ENCODE measurements at regions not wholly inside any gene's neighbourhood (a gene's known extent, or its start where the extent isn't known, plus 50 kb on each side); places are given as distances from the start of the nearest gene placed in this dataset.

DNA sequence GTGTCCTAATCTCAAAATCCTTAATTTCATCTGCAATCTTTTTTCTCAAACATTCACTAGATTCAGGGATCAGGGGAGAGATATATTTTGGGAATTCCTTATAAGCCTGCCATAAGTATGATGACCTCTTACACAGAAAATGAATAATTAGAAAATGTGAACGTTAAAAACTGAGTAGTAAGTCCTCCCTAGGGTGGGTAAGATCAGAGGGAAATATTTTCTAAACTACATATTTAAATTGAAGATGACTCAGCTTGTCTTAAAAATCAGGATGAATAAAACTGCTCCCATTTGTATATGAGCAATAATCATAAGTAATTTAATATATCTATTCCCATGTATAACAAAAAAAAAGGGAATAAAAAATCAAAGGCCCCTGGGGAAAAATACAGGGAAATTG, 935.5 kb downstream of the TMTC2 start:
- ChIA-PET POLR2A (no interaction called here), CTCF (no interaction called here)
- TF ChIP-seq, protein P1, sequence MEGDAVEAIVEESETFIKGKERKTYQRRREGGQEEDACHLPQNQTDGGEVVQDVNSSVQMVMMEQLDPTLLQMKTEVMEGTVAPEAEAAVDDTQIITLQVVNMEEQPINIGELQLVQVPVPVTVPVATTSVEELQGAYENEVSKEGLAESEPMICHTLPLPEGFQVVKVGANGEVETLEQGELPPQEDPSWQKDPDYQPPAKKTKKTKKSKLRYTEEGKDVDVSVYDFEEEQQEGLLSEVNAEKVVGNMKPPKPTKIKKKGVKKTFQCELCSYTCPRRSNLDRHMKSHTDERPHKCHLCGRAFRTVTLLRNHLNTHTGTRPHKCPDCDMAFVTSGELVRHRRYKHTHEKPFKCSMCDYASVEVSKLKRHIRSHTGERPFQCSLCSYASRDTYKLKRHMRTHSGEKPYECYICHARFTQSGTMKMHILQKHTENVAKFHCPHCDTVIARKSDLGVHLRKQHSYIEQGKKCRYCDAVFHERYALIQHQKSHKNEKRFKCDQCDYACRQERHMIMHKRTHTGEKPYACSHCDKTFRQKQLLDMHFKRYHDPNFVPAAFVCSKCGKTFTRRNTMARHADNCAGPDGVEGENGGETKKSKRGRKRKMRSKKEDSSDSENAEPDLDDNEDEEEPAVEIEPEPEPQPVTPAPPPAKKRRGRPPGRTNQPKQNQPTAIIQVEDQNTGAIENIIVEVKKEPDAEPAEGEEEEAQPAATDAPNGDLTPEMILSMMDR (IDR thresholded peaks at IDR 0.05; ENCODE audit: control extremely low read depth, extremely low read depth, low read depth, missing control alignments), result no peak
- no peak for DNase-seq (ENCODE audit: extremely low spot score)

DNA sequence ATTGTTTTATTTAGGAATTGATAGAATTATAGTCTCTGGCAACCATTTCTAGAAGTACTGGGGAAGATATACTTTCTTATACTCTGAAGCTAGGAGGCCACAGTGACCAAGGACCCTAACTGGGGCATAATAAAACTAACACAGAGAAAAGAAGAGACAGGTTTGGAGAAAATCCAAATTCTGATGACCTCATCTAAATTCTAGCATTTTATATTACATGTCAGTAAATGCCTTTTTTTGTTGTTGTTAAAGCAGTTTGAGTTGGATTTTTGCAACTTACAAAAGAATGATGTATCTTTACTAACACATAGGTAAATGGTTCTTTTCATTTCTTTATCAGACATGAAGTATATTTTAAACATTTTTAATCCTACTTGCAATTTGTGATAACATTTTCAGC, 933.3 kb downstream of the TMTC2 start:
- ChIA-PET CTCF (no interaction called here), POLR2A (no interaction called here)
- TF ChIP-seq, protein P1 (IDR thresholded peaks at IDR 0.05; ENCODE audit: control extremely low read depth, extremely low read depth, low read depth, missing control alignments), result no peak
- DNase-seq (ENCODE audit: extremely low spot score), result no peak

DNA sequence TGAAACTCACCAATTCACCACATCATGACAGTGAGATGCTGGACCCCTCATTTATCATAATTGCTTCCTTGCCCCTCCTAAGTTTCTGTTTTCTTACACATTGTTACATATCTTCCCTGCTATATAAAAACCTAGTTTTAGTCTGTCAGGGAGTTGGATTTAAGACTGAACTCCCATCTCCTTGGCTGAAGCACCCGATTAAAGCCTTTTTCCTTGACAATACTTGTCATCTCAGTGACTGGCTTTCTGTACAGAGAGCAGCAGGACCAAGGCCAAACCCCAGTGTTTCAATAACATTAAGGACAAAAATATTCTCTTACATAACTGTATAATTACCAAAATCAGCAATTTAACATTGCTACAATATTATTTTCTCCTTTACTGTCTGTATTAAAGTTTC, 928.4 kb downstream of the TMTC2 start:
- TF ChIP-seq, protein P1 (IDR thresholded peaks at IDR 0.05; ENCODE audit: control extremely low read depth, extremely low read depth, low read depth, missing control alignments), result no peak
- ChIA-PET CTCF (interaction anchor here (0.6 kb wide), 1 partner anchor 58 kb away, joined by 3 read pairs; no protein-coding TSS in a partner anchor), POLR2A (no interaction called here)
- DNase-seq (ENCODE audit: extremely low spot score), result no peak

DNA sequence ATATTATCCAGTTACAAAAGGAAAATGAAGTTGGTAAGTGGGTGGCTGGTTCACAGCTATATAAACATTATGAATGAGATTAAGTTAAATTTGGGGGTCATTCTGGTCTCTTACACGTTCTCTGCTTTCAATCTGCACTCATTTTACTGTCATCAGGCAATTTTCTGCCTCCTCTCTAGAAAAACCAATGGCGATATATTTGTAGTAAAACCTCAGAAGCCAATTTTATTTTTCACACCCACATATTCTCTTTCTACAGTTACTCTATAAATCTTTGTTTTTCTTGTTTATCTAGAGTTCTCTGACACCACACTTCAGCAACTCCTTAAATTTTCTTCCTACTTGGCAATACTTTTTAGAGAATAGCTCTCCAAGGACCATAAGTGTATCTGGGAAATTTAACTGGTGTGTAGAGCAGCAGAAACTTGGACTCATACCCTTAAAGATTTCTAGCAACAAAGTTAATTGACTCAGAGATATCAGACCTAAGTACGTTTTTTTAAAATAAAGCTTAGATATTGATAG, 926.9 kb downstream of the TMTC2 start:
- POLR2A ChIA-PET, result no interaction called here
- CTCF ChIA-PET, result no interaction called here
- no peak for DNase-seq (ENCODE audit: extremely low spot score)
- TF ChIP-seq, protein P1 (IDR thresholded peaks at IDR 0.05; ENCODE audit: control extremely low read depth, extremely low read depth, low read depth, missing control alignments), result no peak

DNA sequence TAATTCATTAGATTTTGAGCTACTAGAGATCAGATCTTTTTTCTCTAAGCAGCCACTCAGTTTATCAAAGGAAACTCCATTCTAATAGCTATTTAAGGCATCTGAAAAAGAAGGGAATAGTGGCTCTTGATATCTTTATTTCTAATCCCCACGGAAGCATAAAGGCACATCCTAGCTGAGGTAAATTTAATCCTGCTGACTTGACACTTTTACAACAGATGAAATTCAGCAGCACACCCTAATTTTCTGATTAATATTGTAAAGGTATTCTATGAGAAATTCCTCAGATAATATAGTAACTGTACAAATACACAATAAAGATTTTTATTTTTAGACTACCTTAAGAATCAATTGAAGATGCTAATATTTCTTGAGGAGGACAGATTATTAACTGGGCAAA, 916.4 kb downstream of the TMTC2 start:
- CTCF ChIA-PET, result no interaction called here
- POLR2A ChIA-PET, result no interaction called here
- TF ChIP-seq, protein P1 (IDR thresholded peaks at IDR 0.05; ENCODE audit: control extremely low read depth, extremely low read depth, low read depth, missing control alignments), result no peak
- DNase-seq (ENCODE audit: extremely low spot score), result no peak

DNA sequence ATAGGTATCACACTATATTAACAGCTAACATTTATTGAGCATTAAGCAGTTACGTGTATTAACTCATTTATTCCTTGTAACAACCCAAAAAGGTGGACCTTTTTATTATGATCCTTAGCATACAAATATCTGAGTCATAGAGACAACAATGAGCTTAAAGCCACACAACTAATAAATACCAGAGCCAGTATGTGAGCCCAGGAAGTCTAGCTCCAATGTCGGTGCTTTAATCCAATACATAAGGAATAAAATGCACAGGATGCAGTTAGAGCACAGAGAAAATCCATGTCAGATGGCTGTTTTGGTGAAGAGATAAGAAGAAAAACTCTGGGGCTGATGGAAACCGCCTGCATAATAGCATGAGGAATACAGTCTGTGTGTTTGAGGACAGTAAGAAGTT, 888.6 kb downstream of the TMTC2 start:
- TF ChIP-seq, protein P1 (IDR thresholded peaks at IDR 0.05; ENCODE audit: control extremely low read depth, extremely low read depth, low read depth, missing control alignments), result no peak
- ChIA-PET CTCF (no interaction called here), POLR2A (no interaction called here)
- no peak for DNase-seq (ENCODE audit: extremely low spot score)

DNA sequence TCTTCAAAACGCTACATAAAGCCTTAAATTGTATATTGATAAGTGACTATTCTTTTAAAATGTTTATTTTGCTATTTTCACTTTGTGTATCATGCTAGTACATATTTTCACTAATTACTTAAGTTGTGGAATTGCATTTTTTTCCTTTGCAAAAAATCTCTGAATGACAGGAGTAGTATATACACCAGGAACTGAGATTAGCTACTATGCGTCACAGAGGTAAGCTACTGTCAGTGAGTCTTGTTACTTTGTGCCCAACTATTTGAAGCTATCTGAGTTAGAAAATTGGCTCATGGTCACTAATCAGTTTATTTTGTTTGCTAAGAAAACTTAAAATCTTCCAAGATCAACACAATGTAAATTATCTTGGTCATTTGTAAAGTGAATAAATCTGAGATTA, 887.4 kb downstream of the TMTC2 start:
- DNase-seq (ENCODE audit: extremely low spot score), result no peak
- TF ChIP-seq, protein P1 (IDR thresholded peaks at IDR 0.05; ENCODE audit: control extremely low read depth, extremely low read depth, low read depth, missing control alignments), result no peak
- CTCF ChIA-PET, result no interaction called here
- POLR2A ChIA-PET, result no interaction called here

Data from GM10248 (cell line).